ENCODE measurements at regions not wholly inside any gene's neighbourhood (a gene's known extent, or its start where the extent isn't known, plus 50 kb on each side); places are given as distances from the start of the nearest gene placed in this dataset.

GRCh38 chr11:111169367-111169766, 76.2 kb upstream of the POU2AF2 start:
- no peak for TF ChIP-seq CTCF (IDR thresholded peaks at IDR 0.05)
- TF ChIP-seq POLR2A (IDR thresholded peaks at IDR 0.05) = no peak
